Activated naive CD4-positive, alpha-beta T cell treated with anti-CD3 and anti-CD28 coated beads, Interleukin-2, amount 50 U/mL, for 24 hours (primary cell): ENCODE measurements at regions not wholly inside any gene's neighbourhood (a gene's known extent, or its start where the extent isn't known, plus 50 kb on each side); places are given as distances from the start of the nearest gene placed in this dataset.

ENCODE experiments used
- H3K27ac Mint-ChIP-seq: one replicate; pipeline ENCODE4 v1.8.0; 2021; ENCODE audit warnings: mild to moderate bottlenecking, mixed read lengths
- H3K27me3 Mint-ChIP-seq: one replicate; pipeline ENCODE4 v1.8.0; 2021; ENCODE audit warnings: mixed read lengths
- H3K36me3 Mint-ChIP-seq: one replicate; pipeline ENCODE4 v1.8.0; 2021; ENCODE audit warnings: mixed read lengths
- H3K4me1 Mint-ChIP-seq: one replicate; pipeline ENCODE4 v1.8.0; 2021; ENCODE audit warnings: mixed read lengths
- H3K4me3 Mint-ChIP-seq: one replicate; pipeline ENCODE4 v1.8.0; 2021; ENCODE audit warnings: mild to moderate bottlenecking, mixed read lengths
- H3K9me3 Mint-ChIP-seq: one replicate; pipeline ENCODE4 v1.8.0; 2021; ENCODE audit warnings: mixed read lengths

DNA sequence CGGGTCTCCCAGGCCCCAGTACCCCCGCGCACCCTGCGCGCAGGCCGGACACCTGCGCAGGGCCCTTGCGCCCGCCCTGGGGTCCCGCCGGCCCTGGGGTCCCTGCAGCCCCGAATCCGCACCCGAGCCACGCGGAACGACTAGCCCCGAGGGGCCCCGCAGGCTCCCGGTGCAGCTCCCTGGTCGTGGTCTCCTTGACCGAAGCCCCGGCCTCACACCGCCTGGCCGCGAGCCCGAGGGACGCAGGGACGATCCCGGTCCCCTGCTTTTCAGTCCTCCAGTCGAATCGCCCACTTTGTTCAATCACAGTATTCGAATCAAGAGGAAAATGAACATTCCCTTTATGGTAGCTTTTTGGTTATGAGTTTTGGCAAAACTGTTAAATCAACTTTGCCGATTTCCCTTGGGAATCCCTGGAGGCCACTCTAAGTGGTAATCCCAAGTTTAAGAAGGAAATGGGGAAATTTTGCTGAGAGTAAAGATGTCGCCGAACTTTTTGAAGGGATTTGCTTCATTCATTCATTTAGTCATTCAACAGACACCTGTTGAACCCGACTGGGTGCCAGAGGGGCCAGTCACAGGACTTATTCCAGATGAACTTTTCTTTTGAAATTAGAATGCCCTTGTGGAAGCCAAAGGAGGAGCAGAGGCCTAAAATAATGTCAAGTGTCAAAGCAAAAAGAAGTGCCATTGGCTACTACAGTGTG, 75.0 kb downstream of the ZIC5 start:
- H3K4me3 Mint-ChIP-seq, result peak overlapping the region; percentile 45
- H3K27ac Mint-ChIP-seq, result no peak overlapping the region
- no peaks in the 10 kb centered on the region for H3K36me3 Mint-ChIP-seq
- peaks cover 40% of the 10 kb centered on the region for H3K27me3 Mint-ChIP-seq
- peaks cover 5% of the 10 kb centered on the region for H3K4me1 Mint-ChIP-seq
- H3K9me3 Mint-ChIP-seq, result no peaks in the 10 kb centered on the region

- Mint-ChIP-seq H3K9me3 (no peaks in the 10 kb centered on the region), H3K27me3 (peaks cover 38% of the 10 kb centered on the region), H3K4me1 (peaks cover 5% of the 10 kb centered on the region), H3K27ac (no peak overlapping the region), H3K4me3 (peak overlapping the region; percentile 76), H3K36me3 (no peaks in the 10 kb centered on the region)
These were observed 75.9 kb downstream of the ZIC5 start for GRCh38 chr13:99895444-99896368.

GRCh38 chr13:99894840-99895443, 76.6 kb downstream of the ZIC5 start:
- no peaks in the 10 kb centered on the region for H3K36me3 Mint-ChIP-seq
- no peak overlapping the region for H3K27ac Mint-ChIP-seq
- H3K27me3 Mint-ChIP-seq, result peaks cover 32% of the 10 kb centered on the region
- H3K4me1 Mint-ChIP-seq, result peaks cover 5% of the 10 kb centered on the region
- H3K4me3 Mint-ChIP-seq, result peak overlapping the region; percentile 76
- H3K9me3 Mint-ChIP-seq, result no peaks in the 10 kb centered on the region

GRCh38 chr13:99894105-99894839, 77.3 kb downstream of the ZIC5 start:
- no peak overlapping the region for H3K27ac Mint-ChIP-seq
- H3K4me3 Mint-ChIP-seq, result peak overlapping the region; percentile 76
- H3K27me3 Mint-ChIP-seq, result peaks cover 30% of the 10 kb centered on the region
- H3K36me3 Mint-ChIP-seq, result no peaks in the 10 kb centered on the region
- H3K4me1 Mint-ChIP-seq, result peaks cover 5% of the 10 kb centered on the region
- no peaks in the 10 kb centered on the region for H3K9me3 Mint-ChIP-seq

- no peaks in the 10 kb centered on the region for H3K36me3 Mint-ChIP-seq
- no peak overlapping the region for H3K27ac Mint-ChIP-seq
- no peaks in the 10 kb centered on the region for H3K9me3 Mint-ChIP-seq
- H3K27me3 Mint-ChIP-seq, result peaks cover 23% of the 10 kb centered on the region
- H3K4me3 Mint-ChIP-seq, result no peak overlapping the region
- H3K4me1 Mint-ChIP-seq, result peaks cover 5% of the 10 kb centered on the region
These were observed 78.0 kb downstream of the ZIC5 start for GRCh38 chr13:99893567-99893966.

DNA sequence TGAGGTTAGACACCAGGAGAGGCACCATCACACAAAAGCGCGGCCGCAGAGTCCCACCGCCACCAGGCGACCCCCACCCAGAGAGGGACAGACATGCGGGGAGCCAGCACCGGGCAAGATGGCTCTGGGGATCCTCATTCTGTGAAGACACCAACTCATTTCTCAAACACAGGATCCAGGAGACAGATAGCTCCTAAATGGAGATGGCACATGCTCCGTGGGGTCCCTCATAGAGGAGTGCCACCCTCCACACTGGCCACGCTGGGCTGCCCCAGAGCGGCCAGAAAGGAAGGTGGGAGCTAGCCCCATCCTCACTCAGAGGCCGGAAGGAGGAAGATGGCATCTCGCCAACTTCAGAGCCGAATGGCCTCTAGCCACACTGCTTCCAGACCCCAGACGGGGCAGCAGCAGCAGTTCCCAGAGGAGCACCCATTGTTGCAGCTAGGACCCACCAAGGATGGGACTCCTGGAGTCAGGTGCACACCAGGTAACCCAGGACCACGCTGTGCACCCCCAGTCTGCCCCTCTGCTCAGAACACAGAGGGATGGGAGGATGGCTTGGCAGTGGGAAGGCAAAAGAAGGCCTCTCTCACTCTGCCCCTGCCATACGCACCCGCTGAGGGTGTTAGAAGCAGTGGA, 78.6 kb downstream of the ZIC5 start:
- H3K27ac Mint-ChIP-seq, result no peak overlapping the region
- H3K4me1 Mint-ChIP-seq, result peaks cover 5% of the 10 kb centered on the region
- H3K9me3 Mint-ChIP-seq, result no peaks in the 10 kb centered on the region
- no peak overlapping the region for H3K4me3 Mint-ChIP-seq
- H3K27me3 Mint-ChIP-seq, result peaks cover 18% of the 10 kb centered on the region
- H3K36me3 Mint-ChIP-seq, result no peaks in the 10 kb centered on the region

- Mint-ChIP-seq H3K9me3 (no peaks in the 10 kb centered on the region), H3K4me1 (peaks cover 5% of the 10 kb centered on the region), H3K4me3 (no peak overlapping the region)
These were observed 79.4 kb downstream of the ZIC5 start for GRCh38 chr13:99892196-99892613.

GRCh38 chr13:99886706-99887105, 84.9 kb downstream of the ZIC5 start:
- H3K9me3 Mint-ChIP-seq, result no peaks in the 10 kb centered on the region
- H3K4me3 Mint-ChIP-seq, result no peak overlapping the region
- H3K4me1 Mint-ChIP-seq, result no peaks in the 10 kb centered on the region
- H3K27me3 Mint-ChIP-seq, result no peaks in the 10 kb centered on the region
- no peak overlapping the region for H3K27ac Mint-ChIP-seq
- peaks cover 2% of the 10 kb centered on the region for H3K36me3 Mint-ChIP-seq

More at GRCh38 chr13:99892196-99892613, 79.4 kb downstream of the ZIC5 start:
- Mint-ChIP-seq H3K27ac (no peak overlapping the region), H3K27me3 (peaks cover 14% of the 10 kb centered on the region), H3K36me3 (no peaks in the 10 kb centered on the region)

- Mint-ChIP-seq H3K9me3 (no peaks in the 10 kb centered on the region), H3K27me3 (no peaks in the 10 kb centered on the region), H3K4me3 (no peak overlapping the region), H3K27ac (no peak overlapping the region), H3K36me3 (peaks cover 2% of the 10 kb centered on the region), H3K4me1 (no peaks in the 10 kb centered on the region)
These were observed 86.7 kb downstream of the ZIC5 start for GRCh38 chr13:99884913-99885312.

GRCh38 chr13:99883805-99884204, 87.8 kb downstream of the ZIC5 start:
- Mint-ChIP-seq H3K4me3 (no peak overlapping the region), H3K9me3 (no peaks in the 10 kb centered on the region), H3K27me3 (no peaks in the 10 kb centered on the region), H3K36me3 (peaks cover 4% of the 10 kb centered on the region), H3K27ac (no peak overlapping the region), H3K4me1 (no peaks in the 10 kb centered on the region)

GRCh38 chr13:99878921-99879610, 92.5 kb downstream of the ZIC5 start:
- no peaks in the 10 kb centered on the region for H3K9me3 Mint-ChIP-seq
- H3K36me3 Mint-ChIP-seq, result peaks cover 4% of the 10 kb centered on the region
- H3K4me1 Mint-ChIP-seq, result no peaks in the 10 kb centered on the region
- H3K27me3 Mint-ChIP-seq, result no peaks in the 10 kb centered on the region
- H3K27ac Mint-ChIP-seq, result no peak overlapping the region
- no peak overlapping the region for H3K4me3 Mint-ChIP-seq

DNA sequence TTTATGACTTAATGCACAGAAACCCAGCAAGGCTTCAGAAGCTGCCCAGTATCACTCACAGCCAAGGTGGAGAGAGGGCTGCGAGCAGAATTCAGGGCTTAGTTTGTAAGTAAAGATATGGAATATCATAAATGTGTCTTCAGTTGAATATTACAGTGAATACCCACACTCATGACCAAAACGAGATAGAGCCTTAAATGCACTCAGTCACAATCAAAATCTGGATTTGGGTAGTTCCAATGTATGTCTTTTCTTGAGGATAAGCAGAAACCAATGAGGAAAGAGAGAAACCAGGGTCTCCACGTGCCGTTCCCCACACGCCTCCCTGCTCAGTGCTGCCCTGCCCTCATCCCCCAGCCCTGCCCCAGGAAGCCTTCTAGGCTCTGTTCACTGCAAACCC, 94.9 kb downstream of the ZIC5 start:
- Mint-ChIP-seq H3K4me1 (no peaks in the 10 kb centered on the region), H3K9me3 (no peaks in the 10 kb centered on the region), H3K27ac (no peak overlapping the region), H3K27me3 (no peaks in the 10 kb centered on the region), H3K4me3 (no peak overlapping the region), H3K36me3 (peaks cover 2% of the 10 kb centered on the region)

- H3K4me3 Mint-ChIP-seq, result no peak overlapping the region
- no peaks in the 10 kb centered on the region for H3K9me3 Mint-ChIP-seq
- H3K4me1 Mint-ChIP-seq, result no peaks in the 10 kb centered on the region
- no peak overlapping the region for H3K27ac Mint-ChIP-seq
- H3K27me3 Mint-ChIP-seq, result no peaks in the 10 kb centered on the region
- peaks cover 2% of the 10 kb centered on the region for H3K36me3 Mint-ChIP-seq
These were observed 96.2 kb downstream of the ZIC5 start for GRCh38 chr13:99875391-99875790.

- H3K27ac Mint-ChIP-seq, result no peak overlapping the region
- H3K27me3 Mint-ChIP-seq, result no peaks in the 10 kb centered on the region
- H3K4me1 Mint-ChIP-seq, result no peaks in the 10 kb centered on the region
- H3K4me3 Mint-ChIP-seq, result no peak overlapping the region
- H3K36me3 Mint-ChIP-seq, result no peaks in the 10 kb centered on the region
- H3K9me3 Mint-ChIP-seq, result no peaks in the 10 kb centered on the region
These were observed 97.6 kb downstream of the ZIC5 start for GRCh38 chr13:99873832-99874430.
